GM12864 (cell line): ENCODE measurements at regions not wholly inside any gene's neighbourhood (a gene's known extent, or its start where the extent isn't known, plus 50 kb on each side); places are given as distances from the start of the nearest gene placed in this dataset.

ENCODE experiments used
- DNase-seq: peaks from one replicate; pipeline ENCODE4 v3.0.0-alpha.2; 2011; ENCODE audit warnings: low read depth
- H3K4me3 ChIP-seq: 2 replicates; pipeline ENCODE4 v1.5.1; 2011; ENCODE audit warnings: mild to moderate bottlenecking, low read depth, low read length, control low read depth
- CTCF ChIP-seq: IDR thresholded peaks from 2 replicates; pipeline ENCODE4 v1.5.1; 2011; ENCODE audit warnings: low read depth, mild to moderate bottlenecking, moderate library complexity, low read length, control low read depth, inconsistent platforms; ENCODE audit errors: missing control alignments

- TF ChIP-seq CTCF = no peak
- DNase-seq = no peak
- no peak overlapping the region for H3K4me3 ChIP-seq
Measured at GRCh38 chr9:16154521-16155078, 601.8 kb downstream of the CCDC171 start.

- H3K4me3 ChIP-seq = no peak overlapping the region
- no peak for DNase-seq
- no peak for TF ChIP-seq CTCF
Measured at GRCh38 chr9:16155878-16156277, 603.0 kb downstream of the CCDC171 start.

GRCh38 chr9:16157216-16157615 is 604.4 kb downstream of the CCDC171 start:
- H3K4me3 ChIP-seq = no peak overlapping the region
- no peak for DNase-seq
- no peak for TF ChIP-seq CTCF

- no peak for DNase-seq
- no peak overlapping the region for H3K4me3 ChIP-seq
- TF ChIP-seq CTCF = no peak
Measured at GRCh38 chr9:16157651-16158050, 604.8 kb downstream of the CCDC171 start.

GRCh38 chr9:16158093-16158492 is 605.2 kb downstream of the CCDC171 start:
- TF ChIP-seq CTCF = no peak
- no peak overlapping the region for H3K4me3 ChIP-seq
- DNase-seq = no peak

GRCh38 chr9:16161483-16161882 is 608.6 kb downstream of the CCDC171 start:
- no peak overlapping the region for H3K4me3 ChIP-seq
- TF ChIP-seq CTCF = no peak
- DNase-seq = no peak

- TF ChIP-seq CTCF = no peak
- H3K4me3 ChIP-seq = no peak overlapping the region
- DNase-seq = no peak
Measured at GRCh38 chr9:16170119-16170518, 617.3 kb downstream of the CCDC171 start.
